HG03457 (cell line): ENCODE measurements at regions not wholly inside any gene's neighbourhood (a gene's known extent, or its start where the extent isn't known, plus 50 kb on each side); places are given as distances from the start of the nearest gene placed in this dataset.
"Not testable (repeated sequence)": the region's sequence is repeated elsewhere in the genome, so short reads cannot be mapped to it uniquely, and the experiment has no call there.

Experiments used
- ATAC-seq: cut with Tn5 transposase; IDR thresholded peaks from one replicate; pipeline ENCODE4 v1.9.1; 2021; ENCODE audit warnings: moderate number of reproducible peaks; ENCODE audit not compliant: unreplicated experiment

- no peak for ATAC-seq
These were observed 144.6 kb upstream of the PALS2 start for GRCh38 chr7:24428676-24429075.

- ATAC-seq = no peak
These were observed 140.6 kb upstream of the PALS2 start for GRCh38 chr7:24432677-24433076.

- no peak for ATAC-seq
These were observed 138.3 kb upstream of the PALS2 start for GRCh38 chr7:24434972-24435371.

DNA sequence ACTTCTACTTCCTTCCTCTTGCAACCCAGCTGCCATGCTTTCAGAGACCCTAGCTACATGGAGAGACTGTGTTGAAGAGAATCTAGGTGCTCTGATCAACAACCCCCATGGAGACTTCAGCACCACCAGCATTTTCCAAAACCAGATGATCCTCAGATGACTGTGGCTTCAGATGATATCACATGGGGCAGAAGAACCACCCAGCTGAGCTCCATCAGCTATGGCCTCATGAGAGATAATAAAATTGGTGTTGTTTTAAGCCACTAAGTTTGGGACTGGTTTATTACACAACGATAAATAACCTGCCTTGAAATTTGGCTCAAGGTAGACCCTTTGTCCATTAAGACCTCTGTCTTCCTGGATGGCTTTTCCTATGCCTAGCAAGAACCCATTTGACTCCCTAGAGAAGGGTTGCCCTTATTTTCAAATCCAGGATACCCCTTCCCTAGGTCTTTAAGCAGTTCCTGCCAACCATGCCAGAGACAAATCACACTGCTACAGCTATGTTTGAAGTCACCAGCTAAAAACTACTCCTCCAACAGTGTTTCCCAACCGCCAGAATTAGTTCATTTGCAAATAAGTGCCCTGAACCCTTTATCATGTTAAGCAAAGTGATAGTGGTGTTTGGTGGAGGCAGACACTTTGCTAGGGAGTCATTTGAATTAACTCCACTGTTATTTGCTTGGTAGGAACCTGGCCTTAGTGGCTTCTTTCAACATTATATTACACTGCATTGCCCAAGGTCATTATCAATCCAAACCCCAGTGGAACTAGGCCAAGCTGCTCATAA is 136.9 kb upstream of the PALS2 start:
- ATAC-seq = no peak

DNA sequence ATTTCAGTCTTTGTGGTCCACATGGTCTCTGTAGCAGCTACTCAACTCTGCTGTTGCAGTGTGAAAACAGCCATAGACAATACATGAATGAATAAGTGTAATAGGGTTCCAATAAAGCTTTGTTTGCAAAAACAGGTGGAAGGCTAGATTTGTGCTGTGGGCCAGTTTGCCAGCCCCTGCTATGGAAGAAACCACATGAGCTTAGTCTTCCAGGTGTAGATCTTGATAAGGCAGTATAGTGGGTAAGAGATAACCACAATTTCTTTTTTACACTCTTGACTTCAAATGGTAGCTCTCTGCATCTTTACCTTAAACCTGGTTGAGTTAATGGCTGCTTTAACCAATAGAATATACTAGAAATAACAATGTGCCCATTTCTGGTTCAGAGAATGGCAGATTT is 135.0 kb upstream of the PALS2 start:
- no peak for ATAC-seq

DNA sequence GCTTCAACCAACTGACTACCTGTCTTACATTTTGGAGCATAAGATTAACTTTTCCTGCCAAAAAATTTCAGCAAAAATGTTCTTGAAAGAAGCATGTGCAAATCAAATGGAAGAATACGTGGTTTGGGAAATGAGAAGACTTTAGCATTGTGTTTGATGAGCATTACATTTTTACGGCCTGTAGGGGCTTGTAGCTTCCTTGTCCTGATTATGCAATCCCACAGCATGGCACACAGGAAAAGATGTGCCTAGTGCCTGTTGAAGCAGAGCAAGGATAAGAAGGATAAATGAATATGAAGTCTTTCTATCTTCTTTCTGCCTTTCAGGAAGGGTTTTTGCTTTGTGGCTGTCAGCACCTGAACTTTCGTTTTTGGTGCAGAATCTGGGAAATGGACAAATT is 134.1 kb upstream of the PALS2 start:
- not testable (repeated sequence) for ATAC-seq

DNA sequence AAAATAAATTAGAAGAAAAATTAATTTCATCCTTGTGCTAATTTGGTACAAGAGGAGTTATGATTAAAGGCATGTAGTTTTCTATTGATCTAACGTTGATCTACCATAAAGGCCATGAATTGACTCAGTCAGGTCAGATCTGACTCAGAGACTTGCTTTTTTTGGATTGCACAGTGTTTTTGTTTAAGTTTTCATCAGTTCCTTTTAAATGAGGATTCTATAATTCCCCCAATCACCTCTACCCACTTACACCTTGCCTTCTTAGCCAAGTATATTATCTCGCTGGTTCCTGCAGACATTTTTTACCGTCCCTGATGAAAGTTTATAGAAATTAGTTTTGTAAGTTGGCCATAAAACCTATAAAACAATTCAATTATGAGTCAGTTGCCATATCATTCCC is 132.4 kb upstream of the PALS2 start:
- no peak for ATAC-seq

DNA sequence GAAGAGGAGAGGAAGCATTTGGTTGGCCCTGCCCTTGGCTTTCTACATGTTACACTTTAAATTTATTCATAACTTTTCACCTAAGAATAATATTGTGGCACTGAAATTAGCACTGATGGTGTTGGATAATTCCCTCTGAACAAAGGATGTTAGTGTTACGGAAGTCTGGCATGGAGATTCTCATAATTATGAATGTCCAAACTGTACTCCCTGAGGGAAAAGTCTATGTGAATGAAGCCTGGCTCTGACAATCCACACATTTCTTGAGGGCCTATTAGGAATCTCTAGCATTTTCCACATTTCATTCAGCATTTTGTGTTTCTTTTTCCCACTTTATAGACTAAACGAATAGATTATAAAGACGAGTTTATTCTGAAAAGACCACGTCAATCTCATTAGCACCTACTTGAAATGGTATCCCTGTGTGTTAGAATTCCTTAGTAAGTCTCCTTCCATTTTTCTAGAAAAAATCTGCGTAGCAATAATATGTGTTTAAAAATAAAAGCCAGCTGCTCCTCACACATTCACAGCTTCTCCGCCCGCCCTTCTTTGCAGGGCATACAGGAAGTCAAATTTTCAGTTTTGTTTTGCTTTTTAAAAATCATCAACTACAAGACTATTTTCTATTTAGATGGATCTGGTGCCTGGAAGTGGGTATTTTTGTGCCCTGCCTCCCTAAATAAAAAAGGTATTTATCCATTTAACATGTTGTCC is 131.8 kb upstream of the PALS2 start:
- no peak for ATAC-seq

- no peak for ATAC-seq
These were observed 131.0 kb upstream of the PALS2 start for GRCh38 chr7:24442170-24442777.

- ATAC-seq = no peak
These were observed 128.4 kb upstream of the PALS2 start for GRCh38 chr7:24444666-24445440.

DNA sequence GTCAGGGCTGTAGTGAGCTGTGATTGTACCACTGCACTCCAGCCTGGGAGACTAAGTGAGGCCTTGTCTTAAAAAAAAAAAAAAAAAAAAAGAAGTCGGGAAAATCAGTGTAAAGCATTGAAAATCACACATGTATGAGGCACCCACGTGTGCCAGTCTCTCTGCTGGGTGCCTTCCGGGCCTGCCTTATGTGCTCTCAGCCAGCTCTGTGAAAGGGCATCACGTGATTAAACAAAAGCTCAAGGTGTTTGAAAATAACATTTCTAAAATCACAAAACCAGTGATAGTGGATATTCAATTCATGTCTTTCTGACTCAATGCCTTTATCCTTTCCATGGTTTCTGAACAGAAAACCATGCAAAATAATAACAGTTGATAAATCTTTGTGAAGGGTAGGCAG is 125.2 kb upstream of the PALS2 start:
- no peak for ATAC-seq

GRCh38 chr7:24449416-24449815 is 123.8 kb upstream of the PALS2 start:
- not testable (repeated sequence) for ATAC-seq

- ATAC-seq = peak; percentile 57
These were observed 117.3 kb upstream of the PALS2 start for GRCh38 chr7:24455813-24456525.

DNA sequence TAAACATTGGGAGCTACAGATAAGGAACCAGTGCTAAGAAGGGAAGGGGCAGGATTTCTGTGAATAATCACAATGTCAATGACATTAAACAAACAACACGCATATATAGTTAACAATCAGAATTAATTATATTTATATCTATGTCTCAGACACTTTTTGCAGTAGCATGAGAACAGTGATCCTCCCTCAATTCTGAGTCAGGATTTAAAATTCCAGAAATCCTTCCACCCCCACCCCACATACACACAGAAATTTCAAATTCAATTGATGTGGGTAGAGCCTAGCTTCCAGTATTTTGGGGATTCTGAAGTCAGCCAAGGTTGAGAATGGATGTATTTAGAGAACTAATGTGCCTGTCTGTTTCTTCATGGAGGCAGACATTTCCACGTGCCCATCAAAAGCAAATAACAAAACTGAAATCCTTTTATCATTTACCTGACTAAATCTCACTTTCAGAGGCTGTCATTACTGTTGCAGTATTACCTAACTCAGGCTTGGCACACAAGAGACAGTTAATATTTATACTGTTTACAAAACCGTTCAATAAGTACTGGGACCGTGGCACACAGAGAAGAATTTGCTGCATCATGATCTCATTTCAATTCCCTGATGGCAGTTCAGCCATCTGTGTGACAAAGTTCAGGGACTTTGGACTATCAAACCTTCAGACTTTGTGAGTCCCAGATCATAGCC is 116.6 kb upstream of the PALS2 start:
- ATAC-seq = peak; percentile 67

DNA sequence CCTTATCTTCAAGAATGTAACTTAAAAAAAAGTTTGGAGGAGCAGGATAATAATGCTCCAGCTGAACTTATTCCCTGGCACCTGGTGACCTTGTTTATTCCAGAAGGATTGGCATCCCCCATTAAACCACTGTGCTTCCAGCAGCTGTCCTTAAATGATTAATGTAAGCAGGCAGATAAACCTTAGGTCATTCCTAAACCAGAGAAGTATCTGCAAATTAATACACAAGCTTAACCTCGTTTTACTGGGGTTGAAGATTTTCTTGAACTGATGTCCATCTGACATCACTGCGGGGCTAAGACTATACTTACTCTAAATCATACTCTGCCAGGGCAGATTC is 116.1 kb upstream of the PALS2 start:
- ATAC-seq = no peak

- no peak for ATAC-seq
These were observed 111.1 kb upstream of the PALS2 start for GRCh38 chr7:24462117-24462516.

GRCh38 chr7:24462984-24463383 is 110.3 kb upstream of the PALS2 start:
- ATAC-seq = no peak

GRCh38 chr7:24463474-24463873 is 109.8 kb upstream of the PALS2 start:
- ATAC-seq = no peak

GRCh38 chr7:24464861-24465260 is 108.4 kb upstream of the PALS2 start:
- ATAC-seq = no peak

GRCh38 chr7:24466168-24466768 is 107.0 kb upstream of the PALS2 start:
- no peak for ATAC-seq
